Heart right ventricle (tissue), 16 donors: ENCODE measurements at regions not wholly inside any gene's neighbourhood (a gene's known extent, or its start where the extent isn't known, plus 50 kb on each side); places are given as distances from the start of the nearest gene placed in this dataset.

Experiments used
- ATAC-seq, 8 donors: fragments of 200-7000 bp; cut with Tn5 transposase; one replicate each; pipeline ENCODE4 v1.9.1; 2020; ENCODE audit warnings: mild to moderate bottlenecking in 8 of 8, moderate library complexity in 8 of 8, moderate number of reproducible peaks in 1 of 8
- DNase-seq, 2 donors: peaks; one replicate each; pipeline ENCODE4 v3.0.0-alpha.2; 2020
- H3K27ac ChIP-seq, 10 donors: fragments of 200-600 bp; sonication (generic) in 2 of 10; one replicate each; pipeline versions ENCODE4 v1.5.0 to v1.8.0; 2020 to 2022; ENCODE audit warnings: mild to moderate bottlenecking in 3 of 10
- H3K27me3 ChIP-seq, 7 donors: fragments of 200-600 bp; one replicate each; pipeline ENCODE4 v1.8.0; 2021 to 2022; ENCODE audit warnings: mild to moderate bottlenecking in 2 of 7
- H3K36me3 ChIP-seq, 9 donors: fragments of 200-600 bp; sonication (generic) in 1 of 9; one replicate each; pipeline versions ENCODE4 v1.5.0 to v1.8.0; 2020 to 2022; ENCODE audit warnings: mild to moderate bottlenecking in 2 of 9
- H3K4me1 ChIP-seq, 9 donors: fragments of 200-600 bp; sonication (generic) in 1 of 9; one replicate each; pipeline versions ENCODE4 v1.5.0 to v1.8.0; 2020 to 2022; ENCODE audit warnings: mild to moderate bottlenecking in 4 of 9
- H3K4me3 ChIP-seq, 10 donors: fragments of 200-600 bp; sonication (generic) in 2 of 10; one replicate each; pipeline versions ENCODE4 v1.5.0 to v1.8.0; 2020 to 2022; ENCODE audit warnings: mild to moderate bottlenecking in 7 of 10, moderate library complexity in 2 of 10
- H3K9me3 ChIP-seq, 11 donors: fragments of 200-600 bp in 10 of 11; sonication (generic) in 2 of 11; one replicate each; pipeline versions ENCODE4 v1.5.0 to v1.8.0; 2013 to 2022; ENCODE audit warnings: mild to moderate bottlenecking in 2 of 11, control low read depth in 1 of 11, moderate library complexity in 1 of 11
- WGBS, 2 donors: extraction: QIAGEN DNeasy Blood & Tissue Kit; methylation state at CpG; one replicate each; pipeline ENCODE4 v1.1.7; 2013; ENCODE audit warnings: inconsistent platforms in 1 of 2; 5-methylcytosine and 5-hydroxymethylcytosine counted together
- intact Hi-C, 10 donors: fragments of 100-400 bp; cut with DNase I; formaldehyde crosslinking; loops; one replicate each; pipeline versions ENCODE4 v1.11.1 to v1.14.2; 2022
- TF ChIP-seq, protein P1 (sequence below), 9 donors: fragments of 200-600 bp; sonication (generic) in 2 of 9; IDR thresholded peaks; one replicate each; pipeline versions ENCODE4 v1.5.0 to v1.8.0; 2021 to 2022; ENCODE audit warnings: antibody characterized with exemption in 9 of 9, mild to moderate bottlenecking in 5 of 9, moderate library complexity in 1 of 9
- donor health status: Arrhythmogenic right ventricular cardiomyopathy.
- donor health status: ischemic (EF 13 %, LVEDD 7.1; RV severe dilation, severe dysfunction).
- donor health status: healthy with polysubstance abuse.
- donor health status: DM: no; HTN: yes; CAD: no.
- donor health status: DM: no; HTN: no; CAD: no.
- donor health status: ischemic (EF 25% LVEDD 6.9; RV normal size, moderate dysfunction).
- donor health status: ischemic (EF 25% LVEDD 5.7; RV mildly dilated, moderate dysfunction).
- donor health status: healthy.
- donor health status: DM: yes; HTN: yes; CAD: no.
- donor health status: Ischemic cardiomyopathy.
- donor health status: ischemic (EF 35%, LVEDD 5.7; RV mildly dilated, moderate dysfunction).
- donor health status: nonischemic (EF 11% LVEDD 7.7; RV severe dilation, severe dysfunction).
- donor health status: DM: yes; HTN: yes; CAD: no.
- donor health status: PGD.
- donor health status: ischemic (EF 29% LVEDD 5.4; RV normal size, mild dysfunction).
- donor health status: nonischemic (EF 23%, LVEDD 6.1; RV moderate dilation, normal function).

DNA sequence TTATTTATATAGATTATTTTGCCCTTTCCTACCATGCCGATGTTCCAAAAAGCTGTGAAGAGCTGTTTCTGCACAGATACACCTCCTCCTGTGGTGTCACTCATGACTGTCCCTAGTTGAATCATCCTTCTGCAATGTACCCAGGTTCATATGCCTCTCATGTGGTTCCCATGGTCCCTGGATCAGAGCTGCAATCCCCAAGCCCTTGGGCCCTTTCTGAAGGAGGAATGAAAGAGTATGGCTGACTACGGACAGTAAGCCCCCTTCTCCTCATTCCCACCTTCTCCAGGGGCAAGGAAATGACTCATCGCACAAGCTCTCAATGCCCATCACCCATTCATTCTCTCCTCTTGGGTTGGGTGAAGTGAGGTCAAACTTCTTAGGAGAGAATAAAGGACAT is 63.9 kb upstream of the ACVR1 start:
- H3K27ac ChIP-seq, result no peak overlapping the region

DNA sequence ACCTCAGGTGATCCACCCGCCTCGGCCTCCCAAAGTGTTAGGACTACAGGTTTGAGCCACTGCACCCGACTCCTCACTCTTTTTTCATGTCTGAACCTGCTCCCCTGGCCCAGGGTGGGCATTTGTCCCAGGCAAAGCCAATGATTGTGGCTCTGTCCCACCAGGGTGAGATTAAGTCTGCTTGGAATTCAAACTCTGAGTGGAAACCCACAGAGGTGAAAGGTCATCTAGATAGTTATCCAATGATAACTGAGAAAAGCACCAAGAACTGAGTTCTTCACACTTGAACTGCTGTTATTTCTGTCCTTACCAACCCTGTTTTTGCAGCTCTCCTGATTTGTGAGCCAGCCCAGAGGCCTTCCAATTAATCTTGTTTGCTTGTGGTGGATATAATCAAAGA is 62.4 kb upstream of the ACVR1 start:
- H3K4me3 ChIP-seq, result no peak overlapping the region
- peak overlapping the region in 1 of 10 donors; percentile 36 for H3K27ac ChIP-seq
- no peaks in the 10 kb centered on the region for H3K9me3 ChIP-seq
- TF ChIP-seq, protein P1, sequence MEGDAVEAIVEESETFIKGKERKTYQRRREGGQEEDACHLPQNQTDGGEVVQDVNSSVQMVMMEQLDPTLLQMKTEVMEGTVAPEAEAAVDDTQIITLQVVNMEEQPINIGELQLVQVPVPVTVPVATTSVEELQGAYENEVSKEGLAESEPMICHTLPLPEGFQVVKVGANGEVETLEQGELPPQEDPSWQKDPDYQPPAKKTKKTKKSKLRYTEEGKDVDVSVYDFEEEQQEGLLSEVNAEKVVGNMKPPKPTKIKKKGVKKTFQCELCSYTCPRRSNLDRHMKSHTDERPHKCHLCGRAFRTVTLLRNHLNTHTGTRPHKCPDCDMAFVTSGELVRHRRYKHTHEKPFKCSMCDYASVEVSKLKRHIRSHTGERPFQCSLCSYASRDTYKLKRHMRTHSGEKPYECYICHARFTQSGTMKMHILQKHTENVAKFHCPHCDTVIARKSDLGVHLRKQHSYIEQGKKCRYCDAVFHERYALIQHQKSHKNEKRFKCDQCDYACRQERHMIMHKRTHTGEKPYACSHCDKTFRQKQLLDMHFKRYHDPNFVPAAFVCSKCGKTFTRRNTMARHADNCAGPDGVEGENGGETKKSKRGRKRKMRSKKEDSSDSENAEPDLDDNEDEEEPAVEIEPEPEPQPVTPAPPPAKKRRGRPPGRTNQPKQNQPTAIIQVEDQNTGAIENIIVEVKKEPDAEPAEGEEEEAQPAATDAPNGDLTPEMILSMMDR (IDR thresholded peaks at IDR 0.05), result no peak
- H3K27me3 ChIP-seq, result no peaks in the 10 kb centered on the region
- ATAC-seq (no peak), DNase-seq (no peak)
- H3K36me3 ChIP-seq, result no peaks in the 10 kb centered on the region
- no peaks in the 10 kb centered on the region for H3K4me1 ChIP-seq
- WGBS, 2 donors, result 92 to 95% methylated on average over 3 of the region's 3 CpGs
- intact Hi-C loops, result no loop called here

More for the DNA sequence above, 63.9 kb upstream of the ACVR1 start:
- DNase-seq (no peak), ATAC-seq (no peak)
- intact Hi-C loops, result no loop called here
- Histone ChIP-seq H3K27me3 (no peaks in the 10 kb centered on the region), H3K9me3 (no peaks in the 10 kb centered on the region), H3K4me3 (no peak overlapping the region), H3K4me1 (no peaks in the 10 kb centered on the region), H3K36me3 (no peaks in the 10 kb centered on the region)
- 89 to 94% methylated on average over 3 of the region's 3 CpGs for WGBS, 2 donors
- TF ChIP-seq, protein P1 (IDR thresholded peaks at IDR 0.05), result no peak

DNA sequence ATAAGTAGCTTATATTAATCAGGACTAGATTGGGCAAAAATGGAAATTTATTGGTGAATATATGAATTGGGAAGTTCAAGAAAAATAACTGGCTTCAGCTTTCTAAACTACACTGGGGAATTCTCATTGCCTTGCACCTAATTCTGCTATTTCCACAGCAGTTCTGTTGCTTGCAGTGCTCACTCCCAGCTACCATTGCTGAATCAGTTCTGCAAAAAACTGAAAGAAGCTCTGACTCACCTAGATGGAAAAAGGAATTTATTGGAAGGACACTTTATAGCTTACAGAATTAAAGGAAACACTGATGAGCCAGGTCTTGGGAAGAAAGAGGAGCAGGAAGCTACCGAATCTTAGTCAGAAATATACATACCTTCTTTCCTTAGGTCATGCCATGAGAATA is 60.3 kb upstream of the ACVR1 start:
- no peaks in the 10 kb centered on the region for H3K9me3 ChIP-seq
- DNase-seq (no peak), ATAC-seq (no peak)
- H3K36me3 ChIP-seq, result no peaks in the 10 kb centered on the region
- H3K27ac ChIP-seq, result no peak overlapping the region
- 75 to 85% methylated on average over 1 of the region's 1 CpG for WGBS, 2 donors
- intact Hi-C loops, result no loop called here
- no peaks in the 10 kb centered on the region for H3K4me1 ChIP-seq
- H3K4me3 ChIP-seq, result no peak overlapping the region
- TF ChIP-seq, protein P1 (IDR thresholded peaks at IDR 0.05), result no peak
- H3K27me3 ChIP-seq, result no peaks in the 10 kb centered on the region

DNA sequence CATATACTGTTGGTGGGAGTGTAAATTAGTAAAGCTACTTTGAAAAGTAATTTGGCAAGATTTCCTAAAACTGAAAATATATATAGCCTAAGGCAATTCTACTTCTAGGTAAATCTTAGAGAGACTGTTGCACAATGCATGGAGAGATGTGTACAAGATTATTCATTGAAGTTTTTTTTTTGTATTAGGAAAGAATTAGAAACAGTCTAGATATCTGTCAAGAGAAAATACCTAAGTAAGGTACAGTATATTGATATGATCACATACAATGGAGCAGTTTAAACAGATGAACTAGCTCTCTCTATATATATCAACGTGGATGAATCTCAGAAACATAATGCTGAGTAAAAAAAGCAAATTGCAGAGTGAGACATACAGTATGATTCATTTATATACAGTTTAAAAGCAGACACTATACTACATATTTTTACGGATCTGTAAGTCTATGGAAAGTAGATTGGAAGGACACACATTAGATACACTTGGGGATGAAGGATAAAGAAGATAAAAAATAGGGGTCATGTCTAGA is 59.3 kb upstream of the ACVR1 start:
- ATAC-seq (no peak), DNase-seq (no peak)
- 75 to 81% methylated on average over 2 of the region's 2 CpGs for WGBS, 2 donors
- Histone ChIP-seq H3K27ac (no peak overlapping the region), H3K4me1 (peaks cover 0 to 4% (median 0%) of the 10 kb centered on the region in 9 donors), H3K36me3 (no peaks in the 10 kb centered on the region), H3K27me3 (no peaks in the 10 kb centered on the region), H3K4me3 (no peak overlapping the region), H3K9me3 (no peaks in the 10 kb centered on the region)
- TF ChIP-seq, protein P1 (IDR thresholded peaks at IDR 0.05), result no peak
- intact Hi-C loops, result no loop called here
